SK-N-SH treated with all-trans-retinoic acid at 6 μM for 48 hours (cell line): ENCODE measurements at regions not wholly inside any gene's neighbourhood (a gene's known extent, or its start where the extent isn't known, plus 50 kb on each side); places are given as distances from the start of the nearest gene placed in this dataset.

ENCODE experiments used
- CREB5 ChIP-seq: fragments of 250-450 bp; sonication (Bioruptor Pico); IDR thresholded peaks from 2 replicates; pipeline ENCODE4 v1.5.1; 2020; ENCODE audit warnings: low read depth, mild to moderate bottlenecking, moderate library complexity
- PATZ1 ChIP-seq: fragments of 250-450 bp; sonication (Bioruptor Pico); IDR thresholded peaks from 2 replicates; pipeline ENCODE4 v1.8.0; 2020; ENCODE audit warnings: mild to moderate bottlenecking, moderate library complexity, borderline replicate concordance
- SNAI2 ChIP-seq: fragments of 250-450 bp; sonication (Bioruptor Pico); IDR thresholded peaks from 2 replicates; pipeline ENCODE4 v1.5.0; 2020; ENCODE audit warnings: mild to moderate bottlenecking, moderate library complexity
- TCF4 ChIP-seq: fragments of 250-450 bp; sonication (Bioruptor Pico); IDR thresholded peaks from 2 replicates; pipeline ENCODE4 v1.8.0; 2021; ENCODE audit warnings: mild to moderate bottlenecking, moderate library complexity, borderline replicate concordance
- ZNF70 ChIP-seq: fragments of 450-650 bp; formaldehyde crosslinking; IDR thresholded peaks from 2 replicates; pipeline ENCODE4 v1.5.0; 2020; ENCODE audit warnings: mild to moderate bottlenecking, moderate library complexity

- TF ChIP-seq PATZ1 (CRISPR knock-in tag) = no peak
- TF ChIP-seq CREB5 (CRISPR knock-in tag) = no peak
- TF ChIP-seq ZNF70 (CRISPR knock-in tag) = no peak
- TF ChIP-seq TCF4 = no peak
- no peak for TF ChIP-seq SNAI2 (CRISPR knock-in tag)
Measured at GRCh38 chr17:71725811-71726210, 395.0 kb upstream of the SOX9 start.
